Cardiac muscle cell (in vitro differentiated cells and primary cell): ENCODE measurements at regions not wholly inside any gene's neighbourhood (a gene's known extent, or its start where the extent isn't known, plus 50 kb on each side); places are given as distances from the start of the nearest gene placed in this dataset.

Source experiments
- DNase-seq, 2 donors: peaks; one replicate each; pipeline versions ENCODE4 v3.0.0 to v3.0.0-alpha.2; 2010 to 2017; ENCODE audit warnings: low read depth in 1 of 2, low spot score in 1 of 2
- H3K27ac ChIP-seq: fragments of 200-600 bp; sonication (generic); 2 replicates; pipeline ENCODE4 v1.5.1; 2016
- H3K27me3 ChIP-seq: fragments of 200-600 bp; sonication (generic); 2 replicates; pipeline ENCODE4 v1.6.0; 2016; ENCODE audit warnings: control low read depth
- H3K36me3 ChIP-seq: fragments of 200-600 bp; sonication (generic); 2 replicates; pipeline ENCODE4 v1.5.1; 2016; ENCODE audit warnings: control low read depth
- H3K4me1 ChIP-seq: fragments of 200-600 bp; sonication (generic); 2 replicates; pipeline ENCODE4 v1.8.1; 2017; ENCODE audit warnings: low read depth, mild to moderate bottlenecking, mixed run types
- H3K4me3 ChIP-seq: fragments of 200-600 bp; sonication (generic); 2 replicates; pipeline ENCODE4 v1.5.1; 2016; ENCODE audit warnings: mild to moderate bottlenecking
- H3K9me3 ChIP-seq: fragments of 200-600 bp; sonication (generic); 2 replicates; pipeline ENCODE4 v1.5.1; 2017; ENCODE audit warnings: low read depth, mild to moderate bottlenecking, control low read depth
- TF ChIP-seq, protein P1 (sequence below): IDR thresholded peaks from 2 replicates; pipeline ENCODE4 v1.5.1; 2012; ENCODE audit warnings: low read depth, mild to moderate bottlenecking, low read length

DNA sequence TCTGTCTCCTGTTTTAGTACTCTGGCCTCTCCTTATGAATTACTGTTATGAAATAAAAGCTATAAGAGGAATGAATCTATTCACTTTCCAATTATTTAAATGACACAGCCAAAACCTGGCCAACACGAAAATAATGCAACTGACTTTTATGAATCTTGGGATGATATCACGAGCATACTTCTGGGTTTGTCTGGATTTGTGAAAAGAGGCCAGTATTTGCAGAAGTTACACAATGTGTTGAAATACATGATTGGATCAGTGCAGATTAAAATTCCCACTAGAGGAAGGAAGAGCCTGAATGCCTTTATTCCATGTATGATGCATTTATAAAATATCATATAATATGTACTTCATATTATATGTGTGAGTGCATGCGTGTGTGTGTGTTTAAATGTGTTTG is 418.2 kb downstream of the GRB14 start:
- no peaks in the 10 kb centered on the region for H3K9me3 ChIP-seq
- peak in 1 of 2 donors; percentile 2 for DNase-seq
- H3K27ac ChIP-seq = no peak overlapping the region
- no peak overlapping the region for H3K4me3 ChIP-seq
- H3K36me3 ChIP-seq = no peaks in the 10 kb centered on the region
- H3K27me3 ChIP-seq = no peaks in the 10 kb centered on the region
- H3K4me1 ChIP-seq = no peaks in the 10 kb centered on the region
- TF ChIP-seq, protein P1, sequence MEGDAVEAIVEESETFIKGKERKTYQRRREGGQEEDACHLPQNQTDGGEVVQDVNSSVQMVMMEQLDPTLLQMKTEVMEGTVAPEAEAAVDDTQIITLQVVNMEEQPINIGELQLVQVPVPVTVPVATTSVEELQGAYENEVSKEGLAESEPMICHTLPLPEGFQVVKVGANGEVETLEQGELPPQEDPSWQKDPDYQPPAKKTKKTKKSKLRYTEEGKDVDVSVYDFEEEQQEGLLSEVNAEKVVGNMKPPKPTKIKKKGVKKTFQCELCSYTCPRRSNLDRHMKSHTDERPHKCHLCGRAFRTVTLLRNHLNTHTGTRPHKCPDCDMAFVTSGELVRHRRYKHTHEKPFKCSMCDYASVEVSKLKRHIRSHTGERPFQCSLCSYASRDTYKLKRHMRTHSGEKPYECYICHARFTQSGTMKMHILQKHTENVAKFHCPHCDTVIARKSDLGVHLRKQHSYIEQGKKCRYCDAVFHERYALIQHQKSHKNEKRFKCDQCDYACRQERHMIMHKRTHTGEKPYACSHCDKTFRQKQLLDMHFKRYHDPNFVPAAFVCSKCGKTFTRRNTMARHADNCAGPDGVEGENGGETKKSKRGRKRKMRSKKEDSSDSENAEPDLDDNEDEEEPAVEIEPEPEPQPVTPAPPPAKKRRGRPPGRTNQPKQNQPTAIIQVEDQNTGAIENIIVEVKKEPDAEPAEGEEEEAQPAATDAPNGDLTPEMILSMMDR = no peak

DNA sequence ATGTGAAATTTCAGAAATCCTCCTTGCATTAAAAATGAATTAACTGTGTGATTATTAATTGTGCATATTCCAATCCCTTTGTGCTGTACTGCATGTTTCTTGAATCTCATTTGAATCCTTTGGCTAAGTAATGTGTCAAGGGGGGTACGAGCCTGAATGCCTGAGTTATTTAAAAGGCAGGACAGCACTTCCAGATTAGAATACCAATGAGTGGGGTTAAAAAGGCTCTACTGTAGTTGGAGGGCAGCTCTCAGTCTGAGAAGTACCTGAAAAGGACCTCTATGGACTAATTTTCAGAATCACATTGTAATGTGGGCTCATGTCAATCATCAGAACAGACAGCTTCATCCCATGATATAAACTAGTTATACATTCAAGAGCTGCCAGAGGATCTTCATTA is 423.0 kb downstream of the GRB14 start:
- H3K4me3 ChIP-seq = no peak overlapping the region
- H3K27me3 ChIP-seq = no peaks in the 10 kb centered on the region
- H3K27ac ChIP-seq = no peak overlapping the region
- TF ChIP-seq, protein P1 = no peak
- H3K9me3 ChIP-seq = no peaks in the 10 kb centered on the region
- no peaks in the 10 kb centered on the region for H3K36me3 ChIP-seq
- H3K4me1 ChIP-seq = no peaks in the 10 kb centered on the region
- no peak for DNase-seq

DNA sequence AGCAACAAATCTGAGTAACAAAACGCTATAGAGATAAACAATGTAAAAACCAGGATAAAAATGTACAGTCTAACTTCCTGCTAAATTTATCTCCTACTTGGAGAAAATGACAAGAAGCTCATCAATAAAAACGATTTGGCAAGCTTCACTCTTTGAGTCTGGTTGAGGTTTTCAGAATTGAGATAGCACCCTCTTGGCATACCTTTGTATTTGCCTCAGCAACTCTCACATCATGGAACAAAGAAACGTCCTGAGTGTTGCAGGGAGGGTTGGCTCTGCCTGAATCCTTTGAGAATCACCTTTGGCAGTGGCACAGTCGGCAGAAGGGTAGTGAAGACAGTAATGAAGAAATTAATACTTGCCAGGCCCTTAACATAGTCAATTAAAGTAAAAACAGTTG is 430.6 kb downstream of the GRB14 start:
- Histone ChIP-seq H3K4me3 (no peak overlapping the region), H3K27ac (no peak overlapping the region), H3K36me3 (no peaks in the 10 kb centered on the region), H3K27me3 (no peaks in the 10 kb centered on the region), H3K9me3 (no peaks in the 10 kb centered on the region), H3K4me1 (no peaks in the 10 kb centered on the region)
- TF ChIP-seq, protein P1 = no peak
- no peak for DNase-seq

DNA sequence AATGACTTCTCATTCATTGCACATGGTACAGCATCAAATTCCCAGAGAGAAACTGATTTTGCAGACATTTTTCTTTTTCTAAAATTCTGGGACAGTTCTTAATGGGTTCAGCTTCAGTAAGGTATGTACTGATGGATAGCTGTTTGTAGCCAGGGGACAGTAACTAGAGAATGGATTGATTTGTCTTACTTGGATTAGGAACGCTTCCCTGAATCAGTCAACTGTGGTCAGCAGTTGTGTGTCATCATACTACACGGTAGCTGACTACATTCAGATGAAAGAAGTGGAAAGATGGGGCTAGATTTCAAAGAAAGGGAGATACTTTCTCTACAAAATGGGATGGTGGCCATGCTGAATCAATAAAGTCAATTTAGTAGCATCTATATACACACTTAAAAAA is 431.4 kb downstream of the GRB14 start:
- Histone ChIP-seq H3K27me3 (no peaks in the 10 kb centered on the region), H3K4me1 (no peaks in the 10 kb centered on the region), H3K9me3 (no peaks in the 10 kb centered on the region), H3K4me3 (no peak overlapping the region), H3K36me3 (no peaks in the 10 kb centered on the region), H3K27ac (no peak overlapping the region)
- TF ChIP-seq, protein P1 = no peak
- no peak for DNase-seq

DNA sequence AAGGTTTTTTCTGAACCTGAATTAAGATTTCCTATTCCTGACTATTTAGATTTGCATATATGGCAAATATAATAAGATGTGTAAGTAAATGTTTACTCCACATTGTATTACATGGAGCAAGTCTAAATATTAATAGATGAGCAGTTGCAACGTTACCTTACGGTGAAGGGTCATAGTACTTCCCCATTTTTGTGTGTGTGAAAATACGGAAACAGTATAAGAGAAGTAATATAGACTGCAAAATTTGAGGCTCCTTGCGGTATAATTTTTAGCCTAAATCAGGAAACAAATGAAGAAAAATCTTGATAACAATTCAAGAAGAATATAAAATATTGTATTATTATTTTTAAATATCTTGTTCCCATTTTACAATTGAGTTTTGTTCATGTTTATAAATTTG is 434.2 kb downstream of the GRB14 start:
- Histone ChIP-seq H3K4me1 (no peaks in the 10 kb centered on the region), H3K27me3 (no peaks in the 10 kb centered on the region), H3K4me3 (no peak overlapping the region), H3K27ac (no peak overlapping the region), H3K36me3 (no peaks in the 10 kb centered on the region), H3K9me3 (no peaks in the 10 kb centered on the region)
- no peak for DNase-seq
- TF ChIP-seq, protein P1 = no peak

DNA sequence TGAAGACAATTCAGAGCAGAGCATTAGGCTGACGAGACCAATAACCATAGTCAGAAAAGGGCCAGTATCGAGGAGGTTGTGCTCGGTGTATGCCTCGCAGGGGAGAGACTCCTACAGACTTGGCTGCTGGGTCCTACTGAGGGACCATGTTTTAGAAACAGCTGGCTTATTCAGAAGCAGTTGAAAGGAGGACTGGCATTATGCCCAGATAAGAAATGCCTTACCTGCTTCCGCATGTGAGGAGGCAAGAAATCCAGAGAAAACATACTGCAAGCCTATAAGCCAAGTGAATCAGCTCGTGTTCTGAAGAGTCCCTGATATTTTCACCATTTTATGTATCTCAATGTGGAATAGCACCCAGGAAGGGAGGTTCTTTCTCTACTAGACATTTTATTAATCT is 434.7 kb downstream of the GRB14 start:
- TF ChIP-seq, protein P1 = no peak
- Histone ChIP-seq H3K36me3 (no peaks in the 10 kb centered on the region), H3K4me1 (no peaks in the 10 kb centered on the region), H3K4me3 (no peak overlapping the region), H3K27me3 (no peaks in the 10 kb centered on the region), H3K9me3 (no peaks in the 10 kb centered on the region), H3K27ac (no peak overlapping the region)
- no peak for DNase-seq
